Left lung (tissue), 4 donors: ENCODE measurements at regions not wholly inside any gene's neighbourhood (a gene's known extent, or its start where the extent isn't known, plus 50 kb on each side); places are given as distances from the start of the nearest gene placed in this dataset.

Experiments
- ATAC-seq: fragments of 200-7000 bp; cut with Tn5 transposase; one replicate; pipeline ENCODE4 v1.9.1; 2020; ENCODE audit warnings: moderate library complexity
- DNase-seq, 4 donors: peaks; one replicate each; pipeline ENCODE4 v3.0.0-alpha.2; 2013 to 2020
- H3K27ac ChIP-seq, 2 donors: fragments of 200-600 bp; sonication (generic) in 1 of 2; one replicate each; pipeline versions ENCODE4 v1.5.0 to v1.8.0; 2020 to 2021
- H3K27me3 ChIP-seq, 2 donors: fragments of 200-600 bp; sonication (generic) in 1 of 2; one replicate each; pipeline versions ENCODE4 v1.5.0 to v1.8.0; 2020 to 2021
- H3K36me3 ChIP-seq, 2 donors: fragments of 200-600 bp; sonication (generic) in 1 of 2; one replicate each; pipeline versions ENCODE4 v1.5.0 to v1.8.0; 2020 to 2021
- H3K4me1 ChIP-seq, 2 donors: fragments of 200-600 bp; one replicate each; pipeline ENCODE4 v1.8.0; 2021
- H3K4me3 ChIP-seq, 2 donors: fragments of 200-600 bp; sonication (generic) in 1 of 2; one replicate each; pipeline versions ENCODE4 v1.5.0 to v1.8.0; 2020 to 2021; ENCODE audit warnings: mild to moderate bottlenecking in 1 of 2
- H3K9me3 ChIP-seq, 2 donors: fragments of 200-600 bp; sonication (generic) in 1 of 2; one replicate each; pipeline versions ENCODE4 v1.5.0 to v1.8.0; 2020 to 2021
- intact Hi-C, 2 donors: fragments of 100-400 bp; cut with DNase I; formaldehyde crosslinking; loops; one replicate each; pipeline versions ENCODE4 v1.11.2 to v1.14.2; 2022
- TF ChIP-seq, protein P1 (sequence below), 2 donors: fragments of 200-600 bp; sonication (generic) in 1 of 2; IDR thresholded peaks; one replicate each; pipeline versions ENCODE4 v1.5.0 to v1.8.0; 2021; ENCODE audit warnings: antibody characterized with exemption in 2 of 2
- donor health status: DM: no; HTN: yes; CAD: no.
- donor health status: DM: no; HTN: no; CAD: no.

DNA sequence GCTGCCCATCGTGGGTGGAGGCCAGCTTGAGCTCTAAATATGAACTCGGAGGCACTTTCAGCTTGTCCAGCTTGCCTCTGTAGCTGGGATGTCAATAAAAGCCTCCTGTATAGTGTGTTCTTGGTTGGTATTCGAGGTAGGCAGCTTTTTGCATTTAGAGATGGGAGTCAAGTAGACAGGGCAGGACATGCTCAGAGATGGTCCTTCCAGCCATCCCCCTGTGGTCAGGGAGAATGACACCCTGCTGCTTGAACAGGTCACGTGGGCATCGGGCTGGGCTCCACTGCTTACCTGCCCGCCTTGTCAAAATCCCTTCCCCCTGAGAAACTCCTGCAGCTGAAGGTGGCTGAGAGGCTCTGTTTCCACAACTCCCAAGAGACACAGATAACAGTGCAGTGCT is 302.5 kb downstream of the ZNF536 start:
- Histone ChIP-seq H3K27ac (no peak overlapping the region), H3K27me3 (peaks cover 0 to 21% of the 10 kb centered on the region in 2 donors), H3K9me3 (no peaks in the 10 kb centered on the region), H3K36me3 (no peaks in the 10 kb centered on the region), H3K4me1 (no peaks in the 10 kb centered on the region), H3K4me3 (no peak overlapping the region)
- ATAC-seq (no peak), DNase-seq (no peak)
- intact Hi-C loops = no loop called here
- TF ChIP-seq, protein P1, sequence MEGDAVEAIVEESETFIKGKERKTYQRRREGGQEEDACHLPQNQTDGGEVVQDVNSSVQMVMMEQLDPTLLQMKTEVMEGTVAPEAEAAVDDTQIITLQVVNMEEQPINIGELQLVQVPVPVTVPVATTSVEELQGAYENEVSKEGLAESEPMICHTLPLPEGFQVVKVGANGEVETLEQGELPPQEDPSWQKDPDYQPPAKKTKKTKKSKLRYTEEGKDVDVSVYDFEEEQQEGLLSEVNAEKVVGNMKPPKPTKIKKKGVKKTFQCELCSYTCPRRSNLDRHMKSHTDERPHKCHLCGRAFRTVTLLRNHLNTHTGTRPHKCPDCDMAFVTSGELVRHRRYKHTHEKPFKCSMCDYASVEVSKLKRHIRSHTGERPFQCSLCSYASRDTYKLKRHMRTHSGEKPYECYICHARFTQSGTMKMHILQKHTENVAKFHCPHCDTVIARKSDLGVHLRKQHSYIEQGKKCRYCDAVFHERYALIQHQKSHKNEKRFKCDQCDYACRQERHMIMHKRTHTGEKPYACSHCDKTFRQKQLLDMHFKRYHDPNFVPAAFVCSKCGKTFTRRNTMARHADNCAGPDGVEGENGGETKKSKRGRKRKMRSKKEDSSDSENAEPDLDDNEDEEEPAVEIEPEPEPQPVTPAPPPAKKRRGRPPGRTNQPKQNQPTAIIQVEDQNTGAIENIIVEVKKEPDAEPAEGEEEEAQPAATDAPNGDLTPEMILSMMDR (IDR thresholded peaks at IDR 0.05) = no peak

DNA sequence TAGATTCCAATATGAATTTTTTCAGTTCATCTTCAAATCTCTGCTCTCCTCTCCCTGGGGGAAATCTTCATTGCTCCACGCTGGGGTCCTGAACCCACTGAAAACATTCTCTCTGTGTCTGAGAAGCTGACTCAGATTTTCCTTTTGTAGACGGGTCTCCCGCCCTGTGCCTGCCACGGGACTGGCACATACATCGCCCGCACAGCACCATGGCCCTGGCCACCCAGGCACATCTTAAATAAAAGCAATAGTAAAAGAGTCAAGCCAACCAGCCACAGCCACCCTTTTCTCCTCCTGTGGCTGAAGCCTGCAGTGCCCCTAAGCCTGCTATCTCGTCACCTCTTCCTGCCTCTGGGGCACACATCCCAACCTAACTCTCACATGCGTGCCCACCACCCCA is 301.2 kb downstream of the ZNF536 start:
- no peak for DNase-seq
- intact Hi-C loops = no loop called here
- Histone ChIP-seq H3K27me3 (peaks cover 5 to 27% of the 10 kb centered on the region in 2 donors), H3K27ac (no peak overlapping the region), H3K9me3 (no peaks in the 10 kb centered on the region), H3K4me3 (no peak overlapping the region), H3K36me3 (no peaks in the 10 kb centered on the region), H3K4me1 (no peaks in the 10 kb centered on the region)
- no peak for ATAC-seq
- TF ChIP-seq, protein P1 (IDR thresholded peaks at IDR 0.05) = no peak

DNA sequence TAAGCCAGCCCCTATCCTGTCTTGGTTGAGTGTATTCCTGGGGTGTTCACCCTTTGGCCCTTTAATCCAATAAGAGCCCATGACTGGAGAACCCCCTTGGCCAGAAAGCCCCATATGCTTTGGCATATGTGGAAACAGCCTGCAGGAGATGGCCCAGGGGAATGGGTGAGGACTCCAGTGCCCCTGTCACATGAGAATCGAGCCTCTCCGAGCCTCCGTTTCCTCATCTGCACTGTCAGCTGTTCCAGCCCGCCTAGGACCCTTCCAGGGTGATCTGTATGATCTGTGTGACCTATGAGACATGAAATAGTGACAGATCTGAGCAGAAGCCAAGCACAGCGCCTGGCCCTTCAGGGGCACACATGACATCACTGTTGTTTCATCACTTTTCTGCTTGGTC is 300.7 kb downstream of the ZNF536 start:
- DNase-seq = no peak
- H3K4me3 ChIP-seq = no peak overlapping the region

DNA sequence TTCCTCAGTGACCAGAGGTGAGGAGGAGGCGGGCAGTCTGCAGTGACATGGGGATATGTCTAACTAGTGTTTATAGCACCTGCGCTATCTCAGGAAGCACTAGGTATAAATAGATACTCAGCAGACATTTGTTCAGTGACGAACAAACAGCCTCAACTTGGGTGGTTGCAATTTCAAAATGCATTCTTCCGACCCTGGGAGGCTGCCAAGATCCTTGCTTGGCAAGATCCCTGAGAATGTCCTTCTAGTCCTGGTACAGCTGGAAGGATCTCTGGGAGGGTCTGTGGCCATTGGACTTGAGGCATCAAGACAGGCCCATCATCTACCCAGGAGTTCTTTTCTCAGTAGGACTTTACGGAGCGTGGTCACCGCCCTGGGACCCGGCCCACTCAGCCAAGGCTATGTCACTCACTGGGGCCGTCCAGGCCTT is 299.5 kb downstream of the ZNF536 start:
- Histone ChIP-seq H3K27ac (no peak overlapping the region), H3K4me3 (no peak overlapping the region), H3K4me1 (no peaks in the 10 kb centered on the region), H3K36me3 (no peaks in the 10 kb centered on the region), H3K27me3 (peaks cover 5 to 32% of the 10 kb centered on the region in 2 donors), H3K9me3 (no peaks in the 10 kb centered on the region)
- TF ChIP-seq, protein P1 (IDR thresholded peaks at IDR 0.05) = no peak
- intact Hi-C loops = no loop called here
- ATAC-seq (no peak), DNase-seq (peak in 1 of 4 donors; percentile 81)

More for the DNA sequence above, 300.7 kb downstream of the ZNF536 start:
- H3K27me3 ChIP-seq = peaks cover 5 to 31% of the 10 kb centered on the region in 2 donors
- ATAC-seq = no peak
- H3K4me1 ChIP-seq = no peaks in the 10 kb centered on the region
- TF ChIP-seq, protein P1 (IDR thresholded peaks at IDR 0.05) = no peak
- no peak overlapping the region for H3K27ac ChIP-seq
- intact Hi-C loops = no loop called here
- H3K36me3 ChIP-seq = no peaks in the 10 kb centered on the region
- H3K9me3 ChIP-seq = no peaks in the 10 kb centered on the region

DNA sequence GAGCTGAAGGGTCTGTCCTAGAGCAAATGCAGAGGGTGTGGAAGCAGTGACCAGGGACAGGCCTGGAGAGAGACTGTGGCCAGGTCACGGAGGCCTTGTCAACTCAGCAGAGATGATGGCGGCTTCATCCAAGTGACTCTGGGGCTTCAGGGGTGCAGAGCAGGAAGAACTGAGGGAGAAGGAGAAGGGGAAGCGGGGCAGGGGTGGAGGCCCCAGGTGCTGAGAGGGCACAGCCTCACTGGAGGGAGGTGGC is 299.1 kb downstream of the ZNF536 start:
- intact Hi-C loops = no loop called here
- H3K27me3 ChIP-seq = peaks cover 5 to 36% of the 10 kb centered on the region in 2 donors
- no peak overlapping the region for H3K4me3 ChIP-seq
- no peak overlapping the region for H3K27ac ChIP-seq
- H3K4me1 ChIP-seq = no peaks in the 10 kb centered on the region
- H3K9me3 ChIP-seq = no peaks in the 10 kb centered on the region
- DNase-seq = no peak
- TF ChIP-seq, protein P1 (IDR thresholded peaks at IDR 0.05) = no peak
- no peaks in the 10 kb centered on the region for H3K36me3 ChIP-seq
- ATAC-seq = no peak
